Left cardiac atrium (tissue), 4 donors: ENCODE measurements at regions not wholly inside any gene's neighbourhood (a gene's known extent, or its start where the extent isn't known, plus 50 kb on each side); places are given as distances from the start of the nearest gene placed in this dataset.

Source experiments
- ATAC-seq, 2 donors: fragments of 200-7000 bp; cut with Tn5 transposase; one replicate each; pipeline ENCODE4 v1.9.1; 2020; ENCODE audit warnings: mild to moderate bottlenecking in 2 of 2, moderate library complexity in 2 of 2
- DNase-seq: peaks from one replicate; pipeline ENCODE4 v3.0.0-alpha.2; 2020
- intact Hi-C, 2 donors: fragments of 100-400 bp; cut with DNase I; formaldehyde crosslinking; loops; one replicate each; pipeline versions ENCODE4 v1.14.1 to v1.15.1; 2022 to 2023
- donor health status: DM: no; HTN: yes; CAD: no.
- donor health status: DM: no; HTN: yes; CAD: no; lungs with severe emphysema.
- donor health status: DM: yes; HTN: yes; CAD: no.
- donor health status: Dilated cardiomyopathy.

GRCh38 chr1:55503663-55504305 is 288.6 kb upstream of the USP24 start:
- intact Hi-C loops = no loop called here
- no peak for ATAC-seq
- DNase-seq = no peak

DNA sequence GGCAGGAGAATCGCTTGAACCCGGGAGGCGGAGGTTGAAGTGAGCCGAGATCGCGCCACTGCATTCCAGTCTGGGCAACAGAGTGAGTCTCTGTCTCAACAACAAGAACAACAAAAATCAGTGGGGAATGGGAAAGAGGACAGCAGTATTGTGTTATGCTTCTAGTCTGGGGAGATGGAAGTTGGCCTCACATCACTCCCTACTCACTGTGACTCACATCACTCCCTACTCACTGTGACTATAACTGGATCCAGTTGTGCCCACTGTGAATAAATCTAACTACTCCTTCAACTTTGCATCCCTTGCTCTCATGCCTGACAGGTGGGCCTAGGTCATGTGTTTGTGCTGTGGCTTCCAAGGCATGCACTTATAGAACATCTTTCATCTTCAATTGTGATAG is 285.4 kb upstream of the USP24 start:
- ATAC-seq (no peak), DNase-seq (no peak)
- intact Hi-C loops = no loop called here

DNA sequence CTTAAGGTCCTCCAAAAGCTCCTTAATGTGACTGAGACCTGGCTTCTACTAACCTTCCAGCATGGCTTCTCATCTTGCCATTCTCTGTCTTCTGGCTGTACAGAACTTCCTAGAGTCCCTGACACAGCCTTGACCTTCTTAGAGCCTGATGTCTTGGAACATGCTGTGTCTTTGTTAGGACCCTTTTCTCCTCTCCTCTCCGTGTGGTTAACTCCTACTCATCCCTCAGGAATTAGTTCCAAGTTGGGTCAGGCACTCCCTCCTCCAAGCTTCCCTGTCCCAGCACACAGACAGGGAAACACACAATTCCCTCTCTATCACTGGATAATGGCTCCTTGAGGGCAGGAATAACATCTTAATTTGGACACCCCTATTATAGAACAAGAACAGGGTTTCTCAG is 275.4 kb upstream of the USP24 start:
- DNase-seq (no peak), ATAC-seq (no peak)
- intact Hi-C loops = no loop called here

DNA sequence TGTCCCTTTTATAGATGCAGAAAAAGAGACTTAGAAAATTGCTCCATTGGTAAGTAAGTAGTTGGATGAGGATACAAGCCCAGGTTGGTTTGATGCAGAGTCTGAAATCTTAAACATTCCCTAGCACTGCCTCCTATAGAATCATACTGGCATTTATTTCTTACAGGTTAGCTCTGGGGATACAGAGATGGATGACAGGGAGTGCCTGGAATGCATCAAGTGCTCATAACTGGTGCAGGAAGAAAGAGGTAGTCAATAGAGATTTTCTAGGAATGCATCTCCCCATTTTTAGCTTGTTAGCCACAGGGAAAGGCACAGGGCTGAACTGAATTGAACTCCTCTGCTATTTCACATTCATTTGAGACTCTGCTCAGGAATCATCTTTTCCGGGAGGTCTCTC is 269.0 kb upstream of the USP24 start:
- DNase-seq (no peak), ATAC-seq (no peak)
- intact Hi-C loops = no loop called here

- intact Hi-C loops = no loop called here
- no peak for ATAC-seq
- no peak for DNase-seq
Observed at GRCh38 chr1:55483523-55483922, 268.4 kb upstream of the USP24 start.

- DNase-seq (no peak), ATAC-seq (no peak)
- intact Hi-C loops = no loop called here
Observed at GRCh38 chr1:55481634-55482033, 266.5 kb upstream of the USP24 start.

- intact Hi-C loops = no loop called here
- DNase-seq (no peak), ATAC-seq (no peak)
Observed at GRCh38 chr1:55480029-55480795, 265.0 kb upstream of the USP24 start.

DNA sequence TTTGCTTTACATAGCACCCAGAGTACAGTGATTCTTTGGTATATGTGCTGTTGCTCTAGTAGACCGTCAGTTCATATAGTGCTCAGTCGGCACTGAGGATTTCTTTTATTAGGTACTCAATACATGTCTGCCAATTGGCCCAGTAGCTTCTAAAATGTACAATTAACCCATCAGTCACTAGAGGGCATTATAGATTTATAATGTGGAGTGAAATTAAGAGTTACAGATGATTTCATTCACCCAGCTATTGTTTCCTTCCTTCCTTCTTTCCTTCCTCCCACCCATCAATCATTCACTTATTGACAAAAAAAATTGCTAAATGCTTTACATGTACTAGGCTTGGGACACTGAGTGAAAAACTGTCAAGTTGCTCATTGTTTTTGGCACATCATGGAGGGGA is 263.6 kb upstream of the USP24 start:
- intact Hi-C loops = no loop called here
- DNase-seq = no peak
- ATAC-seq = no peak

DNA sequence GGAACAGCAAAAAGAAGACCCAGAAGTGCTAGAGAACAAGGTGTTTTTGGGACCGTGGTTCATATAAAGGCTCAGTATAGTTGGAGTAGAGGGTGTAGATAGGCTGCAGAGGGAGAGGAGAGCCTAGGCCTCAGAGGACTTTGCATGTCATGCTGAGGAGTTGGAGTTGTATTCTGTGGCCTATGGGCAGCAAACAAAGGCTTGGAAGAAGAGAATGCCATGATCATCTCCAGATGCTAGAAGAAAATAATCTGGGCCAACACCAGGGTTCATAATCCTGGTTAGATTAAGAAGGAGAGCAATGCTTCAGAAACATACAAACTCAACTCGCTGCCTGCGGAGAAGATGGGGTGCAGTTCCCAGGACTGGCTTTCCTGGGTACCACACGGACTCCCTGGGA is 262.8 kb upstream of the USP24 start:
- DNase-seq (no peak), ATAC-seq (no peak)
- intact Hi-C loops = no loop called here

GRCh38 chr1:55476445-55477015 is 261.4 kb upstream of the USP24 start:
- ATAC-seq (no peak), DNase-seq (no peak)
- intact Hi-C loops = no loop called here

GRCh38 chr1:55474168-55474786 is 259.1 kb upstream of the USP24 start:
- DNase-seq = no peak
- intact Hi-C loops = no loop called here
- ATAC-seq = peak; percentile 53 to 91

DNA sequence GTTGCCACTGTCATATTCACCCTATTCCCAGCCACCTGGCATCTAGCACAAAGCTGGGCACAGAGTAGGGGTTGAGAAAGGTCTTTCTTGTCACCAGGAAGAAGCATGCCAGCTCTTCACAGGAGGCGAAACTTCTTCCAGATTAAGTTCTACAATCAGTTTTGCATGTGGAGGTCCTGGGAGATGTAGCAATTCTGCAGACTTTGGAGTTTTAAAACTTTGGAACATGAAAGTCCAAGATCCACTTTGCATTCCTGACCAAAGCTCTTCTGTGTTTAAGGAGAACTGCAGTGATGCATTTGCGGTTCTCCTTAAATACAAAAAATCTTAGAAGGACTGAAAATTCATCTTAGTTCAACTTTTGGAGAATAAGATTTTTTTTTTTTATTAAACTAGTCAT is 258.5 kb upstream of the USP24 start:
- DNase-seq (no peak), ATAC-seq (no peak)
- intact Hi-C loops = no loop called here

- peak in 1 of 2 donors; percentile 38 for ATAC-seq
- intact Hi-C loops = no loop called here
- DNase-seq = no peak
Observed at GRCh38 chr1:55472784-55473183, 257.6 kb upstream of the USP24 start.

DNA sequence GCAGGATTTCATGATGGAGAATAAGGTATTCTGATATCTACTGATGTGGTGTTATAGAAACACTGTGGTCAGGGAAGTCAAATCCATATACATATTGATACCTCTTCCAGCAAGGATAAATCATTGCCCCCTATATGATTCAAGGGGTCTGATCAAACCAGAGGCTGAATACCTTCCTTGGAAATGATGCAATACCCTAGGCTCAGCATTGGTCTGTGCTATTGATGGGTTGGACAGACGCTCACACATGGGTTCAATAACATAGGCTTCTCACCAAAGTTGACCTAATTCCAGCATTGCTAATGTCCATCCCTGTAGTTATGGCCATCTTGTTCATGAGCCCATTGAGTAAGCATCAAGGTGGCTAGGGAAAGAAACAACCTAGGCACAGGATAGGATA is 257.0 kb upstream of the USP24 start:
- intact Hi-C loops = no loop called here
- no peak for DNase-seq

GRCh38 chr1:55468142-55468795 is 253.1 kb upstream of the USP24 start:
- intact Hi-C loops = no loop called here
- ATAC-seq (peak in 1 of 2 donors; percentile 26), DNase-seq (no peak)

More for the DNA sequence above, 257.0 kb upstream of the USP24 start:
- no peak for ATAC-seq

- ATAC-seq (no peak), DNase-seq (no peak)
- intact Hi-C loops = no loop called here
Observed at GRCh38 chr1:55466921-55467320, 251.8 kb upstream of the USP24 start.

- ATAC-seq (no peak), DNase-seq (no peak)
- intact Hi-C loops = no loop called here
Observed at GRCh38 chr1:55466373-55466772, 251.2 kb upstream of the USP24 start.

GRCh38 chr1:55464550-55464949 is 249.4 kb upstream of the USP24 start:
- ATAC-seq (no peak), DNase-seq (no peak)
- intact Hi-C loops = no loop called here

DNA sequence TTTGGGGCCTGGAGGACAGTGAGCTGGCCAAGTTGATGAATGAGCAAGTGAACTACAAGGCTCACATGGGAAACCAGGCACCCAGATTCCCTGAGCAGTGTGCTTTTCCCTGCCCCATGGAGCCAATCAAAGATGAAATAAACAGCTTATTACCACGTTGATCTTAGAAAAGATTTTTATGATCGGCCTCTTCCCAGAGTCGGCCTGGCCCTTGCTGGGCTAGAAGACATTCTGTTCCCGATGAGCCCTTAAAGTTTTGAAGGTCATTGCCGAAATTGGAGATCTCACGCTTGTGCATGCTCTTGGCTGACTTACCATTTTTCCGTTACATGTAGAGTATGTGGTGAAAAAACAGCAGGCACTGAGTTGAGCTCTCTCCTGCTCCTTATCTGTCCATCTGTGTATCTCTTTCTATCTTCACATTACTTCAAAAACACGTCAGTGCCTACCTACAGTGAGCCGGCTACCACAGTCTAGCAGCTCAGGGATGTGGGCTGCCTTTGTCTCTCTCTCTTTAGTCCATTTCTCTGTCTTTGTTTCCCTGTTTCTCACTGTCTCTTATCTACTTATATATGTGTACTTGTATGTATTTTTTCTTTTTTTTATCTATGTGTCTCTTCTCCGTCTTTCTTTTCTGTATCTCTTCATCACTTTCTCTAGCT is 248.8 kb upstream of the USP24 start:
- ATAC-seq (no peak), DNase-seq (no peak)
- intact Hi-C loops = no loop called here
